ENCODE measurements at regions not wholly inside any gene's neighbourhood (a gene's known extent, or its start where the extent isn't known, plus 50 kb on each side); places are given as distances from the start of the nearest gene placed in this dataset.

GRCh38 chr1:57947471-57947870, 523.6 kb upstream of the DAB1 start:
- no peak for DNase-seq (ENCODE audit: low read depth in 4 of 4, low spot score in 1 of 4)

- DNase-seq (ENCODE audit: low read depth in 4 of 4, low spot score in 1 of 4): no peak
These were observed 521.2 kb upstream of the DAB1 start for GRCh38 chr1:57945045-57945444.

- no peak for DNase-seq (ENCODE audit: low read depth in 4 of 4, low spot score in 1 of 4)
These were observed 519.5 kb upstream of the DAB1 start for GRCh38 chr1:57943365-57943764.

- no peak for DNase-seq (ENCODE audit: low read depth in 4 of 4, low spot score in 1 of 4)
These were observed 510.9 kb upstream of the DAB1 start for GRCh38 chr1:57934745-57935144.

GRCh38 chr1:57927003-57927402, 503.1 kb upstream of the DAB1 start:
- no peak for DNase-seq (ENCODE audit: low read depth in 4 of 4, low spot score in 1 of 4)

GRCh38 chr1:57926025-57926552, 502.2 kb upstream of the DAB1 start:
- no peak for DNase-seq (ENCODE audit: low read depth in 4 of 4, low spot score in 1 of 4)

GRCh38 chr1:57925226-57925625, 501.4 kb upstream of the DAB1 start:
- no peak for DNase-seq (ENCODE audit: low read depth in 4 of 4, low spot score in 1 of 4)

- DNase-seq (ENCODE audit: low read depth in 4 of 4, low spot score in 1 of 4): no peak
These were observed 498.3 kb upstream of the DAB1 start for GRCh38 chr1:57922130-57922529.

- no peak for DNase-seq (ENCODE audit: low read depth in 4 of 4, low spot score in 1 of 4)
These were observed 492.2 kb upstream of the DAB1 start for GRCh38 chr1:57916041-57916440.

- no peak for DNase-seq (ENCODE audit: low read depth in 4 of 4, low spot score in 1 of 4)
These were observed 487.6 kb upstream of the DAB1 start for GRCh38 chr1:57911427-57911826.

- no peak for DNase-seq (ENCODE audit: low read depth in 4 of 4, low spot score in 1 of 4)
These were observed 486.9 kb upstream of the DAB1 start for GRCh38 chr1:57910782-57911181.

- no peak for DNase-seq (ENCODE audit: low read depth in 4 of 4, low spot score in 1 of 4)
These were observed 486.4 kb upstream of the DAB1 start for GRCh38 chr1:57910305-57910704.

GRCh38 chr1:57908147-57908890, 484.5 kb upstream of the DAB1 start:
- no peak for DNase-seq (ENCODE audit: low read depth in 4 of 4, low spot score in 1 of 4)

GRCh38 chr1:57901208-57901919, 477.5 kb upstream of the DAB1 start:
- no peak for DNase-seq (ENCODE audit: low read depth in 4 of 4, low spot score in 1 of 4)

GRCh38 chr1:57898531-57898930, 474.7 kb upstream of the DAB1 start:
- DNase-seq (ENCODE audit: low read depth in 4 of 4, low spot score in 1 of 4): no peak

- DNase-seq (ENCODE audit: low read depth in 4 of 4, low spot score in 1 of 4): no peak
These were observed 473.7 kb upstream of the DAB1 start for GRCh38 chr1:57897581-57897980.

GRCh38 chr1:57894315-57894714, 470.5 kb upstream of the DAB1 start:
- DNase-seq (ENCODE audit: low read depth in 4 of 4, low spot score in 1 of 4): no peak

- no peak for DNase-seq (ENCODE audit: low read depth in 4 of 4, low spot score in 1 of 4)
These were observed 465.9 kb upstream of the DAB1 start for GRCh38 chr1:57889676-57890320.

- DNase-seq (ENCODE audit: low read depth in 4 of 4, low spot score in 1 of 4): no peak
These were observed 464.2 kb upstream of the DAB1 start for GRCh38 chr1:57887964-57888491.

- DNase-seq (ENCODE audit: low read depth in 4 of 4, low spot score in 1 of 4): no peak
These were observed 462.5 kb upstream of the DAB1 start for GRCh38 chr1:57886376-57886775.

GRCh38 chr1:57883642-57883995, 459.8 kb upstream of the DAB1 start:
- no peak for DNase-seq (ENCODE audit: low read depth in 4 of 4, low spot score in 1 of 4)

All from stimulated activated CD4-positive, alpha-beta T cell treated with anti-CD3 and anti-CD28 coated beads, Interleukin-1b, Interleukin-23, amount 100 ng/mL, for 24 hours (primary cell).